HFFc6 (cell line): ENCODE measurements at regions not wholly inside any gene's neighbourhood (a gene's known extent, or its start where the extent isn't known, plus 50 kb on each side); places are given as distances from the start of the nearest gene placed in this dataset.

Source experiments
- DNase-seq: peaks from one replicate; pipeline ENCODE4 v3.0.0-alpha.2; 2018
- H3K27ac Mint-ChIP-seq: 2 replicates; pipeline ENCODE4 v1.8.0; 2020; ENCODE audit warnings: mild to moderate bottlenecking, mixed read lengths
- H3K27me3 Mint-ChIP-seq: 2 replicates; pipeline ENCODE4 v1.8.0; 2021; ENCODE audit warnings: mild to moderate bottlenecking, moderate library complexity, mixed read lengths; ENCODE audit not compliant: insufficient read depth
- H3K36me3 Mint-ChIP-seq: 2 replicates; pipeline ENCODE4 v1.8.0; 2021; ENCODE audit warnings: low read depth, mixed read lengths
- H3K4me1 Mint-ChIP-seq: 2 replicates; pipeline ENCODE4 v1.8.0; 2020; ENCODE audit warnings: low read depth, mixed read lengths
- H3K4me3 Mint-ChIP-seq: 2 replicates; pipeline ENCODE4 v1.8.0; 2020; ENCODE audit warnings: mild to moderate bottlenecking, moderate library complexity, mixed read lengths
- H3K9me3 Mint-ChIP-seq: 2 replicates; pipeline ENCODE4 v1.8.0; 2020; ENCODE audit warnings: mild to moderate bottlenecking, mixed read lengths
- TF ChIP-seq, protein P1 (sequence below): fragments of 200-600 bp; sonication (generic); IDR thresholded peaks from 2 replicates; pipeline ENCODE4 v1.5.0; 2021; ENCODE audit warnings: antibody characterized with exemption, mild to moderate bottlenecking

- Mint-ChIP-seq H3K36me3 (no peaks in the 10 kb centered on the region), H3K27me3 (no peaks in the 10 kb centered on the region), H3K4me3 (no peak overlapping the region), H3K4me1 (no peaks in the 10 kb centered on the region), H3K27ac (no peak overlapping the region), H3K9me3 (peaks cover 7% of the 10 kb centered on the region)
- TF ChIP-seq, protein P1, sequence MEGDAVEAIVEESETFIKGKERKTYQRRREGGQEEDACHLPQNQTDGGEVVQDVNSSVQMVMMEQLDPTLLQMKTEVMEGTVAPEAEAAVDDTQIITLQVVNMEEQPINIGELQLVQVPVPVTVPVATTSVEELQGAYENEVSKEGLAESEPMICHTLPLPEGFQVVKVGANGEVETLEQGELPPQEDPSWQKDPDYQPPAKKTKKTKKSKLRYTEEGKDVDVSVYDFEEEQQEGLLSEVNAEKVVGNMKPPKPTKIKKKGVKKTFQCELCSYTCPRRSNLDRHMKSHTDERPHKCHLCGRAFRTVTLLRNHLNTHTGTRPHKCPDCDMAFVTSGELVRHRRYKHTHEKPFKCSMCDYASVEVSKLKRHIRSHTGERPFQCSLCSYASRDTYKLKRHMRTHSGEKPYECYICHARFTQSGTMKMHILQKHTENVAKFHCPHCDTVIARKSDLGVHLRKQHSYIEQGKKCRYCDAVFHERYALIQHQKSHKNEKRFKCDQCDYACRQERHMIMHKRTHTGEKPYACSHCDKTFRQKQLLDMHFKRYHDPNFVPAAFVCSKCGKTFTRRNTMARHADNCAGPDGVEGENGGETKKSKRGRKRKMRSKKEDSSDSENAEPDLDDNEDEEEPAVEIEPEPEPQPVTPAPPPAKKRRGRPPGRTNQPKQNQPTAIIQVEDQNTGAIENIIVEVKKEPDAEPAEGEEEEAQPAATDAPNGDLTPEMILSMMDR: no peak
- no peak for DNase-seq
Observed at GRCh38 chr2:75952173-75952572, 241.5 kb upstream of the GCFC2 start.

DNA sequence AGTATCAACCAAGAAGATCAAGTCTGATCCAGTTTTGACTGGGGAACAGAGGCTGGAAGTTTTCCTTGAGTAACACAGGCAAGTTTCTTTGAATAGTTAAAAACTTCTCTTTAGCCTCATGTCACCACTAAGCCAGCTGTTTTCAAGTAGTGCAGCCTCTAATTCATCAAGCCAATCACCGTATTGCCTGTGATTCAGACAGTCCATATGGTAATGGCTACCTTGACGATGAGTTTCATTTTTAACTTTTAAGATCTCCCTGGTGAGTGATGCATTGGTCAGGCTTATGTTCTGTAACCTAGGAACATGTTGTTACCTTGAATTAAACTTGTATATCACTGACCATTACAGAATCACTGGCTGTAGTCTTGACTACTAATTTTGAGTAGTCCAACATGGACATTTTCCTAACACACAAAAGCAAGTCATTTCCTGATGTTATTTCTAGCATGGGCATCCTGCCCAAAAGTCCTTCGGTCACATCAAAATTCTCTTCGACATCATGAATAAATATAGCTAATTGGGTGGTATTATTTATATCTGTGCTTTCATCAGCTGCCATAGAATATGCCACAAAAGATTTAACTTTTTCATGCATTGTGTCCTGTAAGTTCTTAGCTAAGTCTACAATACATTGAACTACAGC lies 238.8 kb upstream of the GCFC2 start:
- no peaks in the 10 kb centered on the region for H3K4me1 Mint-ChIP-seq
- H3K27ac Mint-ChIP-seq: no peak overlapping the region
- no peak overlapping the region for H3K4me3 Mint-ChIP-seq
- TF ChIP-seq, protein P1: no peak
- H3K9me3 Mint-ChIP-seq: peaks cover 10% of the 10 kb centered on the region
- DNase-seq: no peak
- no peaks in the 10 kb centered on the region for H3K27me3 Mint-ChIP-seq
- H3K36me3 Mint-ChIP-seq: no peaks in the 10 kb centered on the region

- no peaks in the 10 kb centered on the region for H3K27me3 Mint-ChIP-seq
- no peaks in the 10 kb centered on the region for H3K4me1 Mint-ChIP-seq
- H3K27ac Mint-ChIP-seq: no peak overlapping the region
- peaks cover 20% of the 10 kb centered on the region for H3K9me3 Mint-ChIP-seq
- H3K36me3 Mint-ChIP-seq: no peaks in the 10 kb centered on the region
- H3K4me3 Mint-ChIP-seq: no peak overlapping the region
- TF ChIP-seq, protein P1: no peak
- DNase-seq: no peak
Observed at GRCh38 chr2:75936311-75936710, 225.6 kb upstream of the GCFC2 start.

- Mint-ChIP-seq H3K27me3 (no peaks in the 10 kb centered on the region), H3K27ac (no peak overlapping the region), H3K4me1 (no peaks in the 10 kb centered on the region), H3K4me3 (no peak overlapping the region), H3K9me3 (peaks cover 16% of the 10 kb centered on the region), H3K36me3 (no peaks in the 10 kb centered on the region)
- no peak for DNase-seq
- TF ChIP-seq, protein P1: no peak
Observed at GRCh38 chr2:75932996-75933395, 222.3 kb upstream of the GCFC2 start.

- H3K27ac Mint-ChIP-seq: no peak overlapping the region
- H3K27me3 Mint-ChIP-seq: no peaks in the 10 kb centered on the region
- no peak overlapping the region for H3K4me3 Mint-ChIP-seq
- peaks cover 11% of the 10 kb centered on the region for H3K9me3 Mint-ChIP-seq
- no peak for DNase-seq
- H3K36me3 Mint-ChIP-seq: no peaks in the 10 kb centered on the region
- TF ChIP-seq, protein P1: no peak
- H3K4me1 Mint-ChIP-seq: no peaks in the 10 kb centered on the region
Observed at GRCh38 chr2:75928093-75928492, 217.4 kb upstream of the GCFC2 start.
